Fibroblast of lung (primary cell): ENCODE measurements at regions not wholly inside any gene's neighbourhood (a gene's known extent, or its start where the extent isn't known, plus 50 kb on each side); places are given as distances from the start of the nearest gene placed in this dataset.

Experiments
- EZH2 ChIP-seq: IDR thresholded peaks from 2 replicates; pipeline ENCODE4 v1.5.1; 2012; ENCODE audit warnings: low read length, control low read depth, mild to moderate bottlenecking; ENCODE audit errors: missing control alignments
- TF ChIP-seq, protein P1 (sequence below), 2 donors: IDR thresholded peaks in 1 of 2; conservative IDR thresholded peaks in 1 of 2; 1 replicate in 1 of 2; 2 replicates in 1 of 2; pipeline ENCODE4 v1.5.1; 2011 to 2012; ENCODE audit warnings: low read length in 2 of 2, control low read depth in 1 of 2, inconsistent platforms in 1 of 2, low read depth in 1 of 2, mild to moderate bottlenecking in 1 of 2

- TF ChIP-seq, protein P1, sequence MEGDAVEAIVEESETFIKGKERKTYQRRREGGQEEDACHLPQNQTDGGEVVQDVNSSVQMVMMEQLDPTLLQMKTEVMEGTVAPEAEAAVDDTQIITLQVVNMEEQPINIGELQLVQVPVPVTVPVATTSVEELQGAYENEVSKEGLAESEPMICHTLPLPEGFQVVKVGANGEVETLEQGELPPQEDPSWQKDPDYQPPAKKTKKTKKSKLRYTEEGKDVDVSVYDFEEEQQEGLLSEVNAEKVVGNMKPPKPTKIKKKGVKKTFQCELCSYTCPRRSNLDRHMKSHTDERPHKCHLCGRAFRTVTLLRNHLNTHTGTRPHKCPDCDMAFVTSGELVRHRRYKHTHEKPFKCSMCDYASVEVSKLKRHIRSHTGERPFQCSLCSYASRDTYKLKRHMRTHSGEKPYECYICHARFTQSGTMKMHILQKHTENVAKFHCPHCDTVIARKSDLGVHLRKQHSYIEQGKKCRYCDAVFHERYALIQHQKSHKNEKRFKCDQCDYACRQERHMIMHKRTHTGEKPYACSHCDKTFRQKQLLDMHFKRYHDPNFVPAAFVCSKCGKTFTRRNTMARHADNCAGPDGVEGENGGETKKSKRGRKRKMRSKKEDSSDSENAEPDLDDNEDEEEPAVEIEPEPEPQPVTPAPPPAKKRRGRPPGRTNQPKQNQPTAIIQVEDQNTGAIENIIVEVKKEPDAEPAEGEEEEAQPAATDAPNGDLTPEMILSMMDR (conservative IDR thresholded peaks at IDR 0.05 in 1 of 2, IDR thresholded peaks at IDR 0.05 in 1 of 2; ENCODE audit: low read depth in 1 of 2, low read length in 2 of 2) = no peak
- no peak for TF ChIP-seq EZH2
Measured at GRCh38 chrX:33908074-33908473, 224.0 kb downstream of the FAM47A start.
